Choroid plexus epithelial cell (primary cell): ENCODE measurements at regions not wholly inside any gene's neighbourhood (a gene's known extent, or its start where the extent isn't known, plus 50 kb on each side); places are given as distances from the start of the nearest gene placed in this dataset.

Source experiments
- DNase-seq: peaks from one replicate; pipeline ENCODE4 v3.0.0-alpha.2; 2010; ENCODE audit warnings: low read depth
- H3K4me3 ChIP-seq: 2 replicates; pipeline ENCODE4 v1.5.1; 2011; ENCODE audit warnings: low read depth, mild to moderate bottlenecking, control low read depth, low read length, moderate library complexity
- TF ChIP-seq, protein P1 (sequence below): conservative IDR thresholded peaks from 2 replicates; pipeline ENCODE4 v1.5.1; 2011; ENCODE audit warnings: low read depth, mild to moderate bottlenecking, control low read depth, inconsistent platforms, low read length, moderate library complexity

DNA sequence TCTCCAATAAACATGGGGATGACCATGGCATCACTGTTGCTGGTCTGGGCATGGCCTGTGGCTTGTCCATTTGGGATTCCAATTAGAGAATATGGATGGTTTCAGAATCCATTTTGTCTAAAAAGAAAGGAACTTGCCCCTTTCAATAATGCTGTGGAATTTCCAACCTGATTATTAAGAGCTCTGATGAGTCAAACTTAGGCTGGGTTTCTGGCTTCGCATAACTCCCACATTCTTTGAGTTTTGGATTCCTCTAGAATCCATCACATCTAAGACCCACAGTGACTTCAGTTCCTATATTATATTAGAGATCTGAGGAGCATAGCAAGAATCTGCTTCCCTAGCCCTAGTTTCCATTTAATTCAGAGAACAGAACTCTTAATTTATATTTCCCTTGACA is 531.5 kb downstream of the TNS1 start:
- TF ChIP-seq, protein P1, sequence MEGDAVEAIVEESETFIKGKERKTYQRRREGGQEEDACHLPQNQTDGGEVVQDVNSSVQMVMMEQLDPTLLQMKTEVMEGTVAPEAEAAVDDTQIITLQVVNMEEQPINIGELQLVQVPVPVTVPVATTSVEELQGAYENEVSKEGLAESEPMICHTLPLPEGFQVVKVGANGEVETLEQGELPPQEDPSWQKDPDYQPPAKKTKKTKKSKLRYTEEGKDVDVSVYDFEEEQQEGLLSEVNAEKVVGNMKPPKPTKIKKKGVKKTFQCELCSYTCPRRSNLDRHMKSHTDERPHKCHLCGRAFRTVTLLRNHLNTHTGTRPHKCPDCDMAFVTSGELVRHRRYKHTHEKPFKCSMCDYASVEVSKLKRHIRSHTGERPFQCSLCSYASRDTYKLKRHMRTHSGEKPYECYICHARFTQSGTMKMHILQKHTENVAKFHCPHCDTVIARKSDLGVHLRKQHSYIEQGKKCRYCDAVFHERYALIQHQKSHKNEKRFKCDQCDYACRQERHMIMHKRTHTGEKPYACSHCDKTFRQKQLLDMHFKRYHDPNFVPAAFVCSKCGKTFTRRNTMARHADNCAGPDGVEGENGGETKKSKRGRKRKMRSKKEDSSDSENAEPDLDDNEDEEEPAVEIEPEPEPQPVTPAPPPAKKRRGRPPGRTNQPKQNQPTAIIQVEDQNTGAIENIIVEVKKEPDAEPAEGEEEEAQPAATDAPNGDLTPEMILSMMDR: no peak
- no peak overlapping the region for H3K4me3 ChIP-seq
- DNase-seq: peak; percentile 56

GRCh38 chr2:217469203-217469810 is 533.5 kb downstream of the TNS1 start:
- DNase-seq: no peak
- H3K4me3 ChIP-seq: no peak overlapping the region
- TF ChIP-seq, protein P1: no peak

GRCh38 chr2:217468042-217468830 is 534.6 kb downstream of the TNS1 start:
- no peak overlapping the region for H3K4me3 ChIP-seq
- TF ChIP-seq, protein P1: no peak

GRCh38 chr2:217467331-217467730 is 535.5 kb downstream of the TNS1 start:
- peak; percentile 43 for DNase-seq
- no peak overlapping the region for H3K4me3 ChIP-seq
- TF ChIP-seq, protein P1: no peak

More at GRCh38 chr2:217468042-217468830, 534.6 kb downstream of the TNS1 start:
- DNase-seq: no peak

DNA sequence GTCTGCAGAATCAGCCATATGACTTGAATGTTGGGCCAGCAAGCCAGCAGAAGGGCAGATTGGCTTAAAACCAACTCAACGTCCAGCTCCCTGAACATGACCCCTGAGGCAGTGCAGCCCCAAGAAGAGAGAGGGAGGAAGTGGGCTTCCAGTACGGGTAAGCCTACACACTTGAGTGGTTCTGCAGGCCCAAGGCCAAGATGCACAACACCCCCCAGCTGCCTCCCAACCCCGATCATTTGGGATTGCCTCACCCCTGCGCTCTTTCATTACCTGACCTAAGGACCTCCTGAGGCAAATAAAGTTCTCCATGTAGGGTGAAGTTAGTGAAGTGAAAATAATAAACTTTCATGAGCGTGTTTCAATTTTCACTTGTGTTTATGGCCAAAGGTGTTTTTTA is 536.0 kb downstream of the TNS1 start:
- TF ChIP-seq, protein P1: no peak
- peak; percentile 23 for DNase-seq
- no peak overlapping the region for H3K4me3 ChIP-seq

GRCh38 chr2:217466104-217466503 is 536.7 kb downstream of the TNS1 start:
- TF ChIP-seq, protein P1: no peak
- H3K4me3 ChIP-seq: no peak overlapping the region
- DNase-seq: no peak
